Keratinocyte (primary cell): ENCODE measurements at regions not wholly inside any gene's neighbourhood (a gene's known extent, or its start where the extent isn't known, plus 50 kb on each side); places are given as distances from the start of the nearest gene placed in this dataset.

ENCODE experiments used
- DNase-seq: peaks from one replicate; pipeline ENCODE4 v3.0.0-alpha.2; 2011; ENCODE audit warnings: low read depth, missing footprints, low spot score
- FAIRE-seq: peaks from 2 replicates; lab custom pipeline; 2011; peaks lifted over from hg19 to GRCh38; lab: Jason Lieb, UNC
- H2AFZ ChIP-seq: 2 replicates; pipeline ENCODE4 v1.6.0; 2012; ENCODE audit warnings: low read length, control low read depth, inconsistent platforms; ENCODE audit not compliant: control insufficient read depth
- H3K27ac ChIP-seq: 2 replicates; pipeline ENCODE4 v1.5.1; 2011; ENCODE audit warnings: low read length; ENCODE audit not compliant: control insufficient read depth, insufficient read depth
- H3K27me3 ChIP-seq: 3 replicates; pipeline ENCODE4 v1.6.0; 2011; ENCODE audit warnings: low read length; ENCODE audit not compliant: control insufficient read depth, insufficient read depth; ENCODE audit errors: extremely low read depth
- H3K36me3 ChIP-seq, 2 experiments: 2 replicates in 1 of 2; 3 replicates in 1 of 2; pipeline ENCODE4 v1.5.1; 2011; ENCODE audit warnings: low read length in 2 of 2, mild to moderate bottlenecking in 1 of 2; ENCODE audit not compliant: control insufficient read depth in 2 of 2, insufficient read depth in 2 of 2; ENCODE audit errors: extremely low read depth in 1 of 2
- H3K4me1 ChIP-seq: 3 replicates; pipeline ENCODE4 v1.5.1; 2011; ENCODE audit warnings: low read length; ENCODE audit not compliant: control insufficient read depth, insufficient read depth; ENCODE audit errors: extremely low read depth
- H3K4me2 ChIP-seq: 3 replicates; pipeline ENCODE4 v1.6.0; 2011; ENCODE audit warnings: low read depth, low read length; ENCODE audit not compliant: control insufficient read depth, insufficient read depth; ENCODE audit errors: extremely low read depth
- H3K4me3 ChIP-seq, 3 experiments: fragments of 200-600 bp in 1 of 3; sonication (generic) in 1 of 3; 2 replicates in 2 of 3; 3 replicates in 1 of 3; pipeline ENCODE4 v1.5.1; 2011 to 2016; ENCODE audit warnings: low read length in 3 of 3, mild to moderate bottlenecking in 3 of 3, control low read depth in 2 of 3, inconsistent platforms in 1 of 3, low read depth in 1 of 3, mixed read lengths in 1 of 3, mixed run types in 1 of 3, moderate library complexity in 1 of 3; ENCODE audit not compliant: control insufficient read depth in 2 of 3, insufficient read depth in 2 of 3; ENCODE audit errors: extremely low read depth in 1 of 3
- H3K79me2 ChIP-seq: 2 replicates; pipeline ENCODE4 v1.6.0; 2012; ENCODE audit warnings: low read length; ENCODE audit not compliant: control insufficient read depth, insufficient read depth
- H3K9ac ChIP-seq: 3 replicates; pipeline ENCODE4 v1.6.0; 2011; ENCODE audit warnings: low read length; ENCODE audit not compliant: control insufficient read depth, insufficient read depth; ENCODE audit errors: extremely low read depth
- H3K9me1 ChIP-seq: 3 replicates; pipeline ENCODE4 v1.6.0; 2011; ENCODE audit warnings: low read length; ENCODE audit not compliant: control insufficient read depth, insufficient read depth; ENCODE audit errors: extremely low read depth
- H3K9me3 ChIP-seq: 2 replicates; pipeline ENCODE4 v1.5.1; 2012; ENCODE audit warnings: low read depth, low read length; ENCODE audit not compliant: control insufficient read depth
- H4K20me1 ChIP-seq: 3 replicates; pipeline ENCODE4 v1.6.0; 2011; ENCODE audit warnings: low read length; ENCODE audit not compliant: control insufficient read depth, insufficient read depth; ENCODE audit errors: extremely low read depth
- EZH2 ChIP-seq: IDR thresholded peaks from one replicate; pipeline ENCODE4 v1.6.1; 2012; ENCODE audit warnings: inconsistent platforms, mild to moderate bottlenecking, low read length, moderate library complexity
- dilution Hi-C: fragments of 300-500 bp; cut with MboI; formaldehyde crosslinking; loops from one replicate; pipeline ENCODE4 v1.7.0; 2020; ENCODE audit warnings: low sequenced_read_pairs; ENCODE audit not compliant: extremely low pct_ligation_motif_present
- TF ChIP-seq, protein P1 (sequence below), 3 experiments: IDR thresholded peaks in 1 of 3; conservative IDR thresholded peaks in 1 of 3; optimal IDR thresholded peaks in 1 of 3; 2 replicates in 2 of 3; 3 replicates in 1 of 3; pipeline versions ENCODE3 to v1.5.1; 2011; ENCODE audit warnings: low read length in 3 of 3, mild to moderate bottlenecking in 3 of 3, moderate library complexity in 2 of 3, control low read depth in 1 of 3, inconsistent platforms in 1 of 3; ENCODE audit not compliant: insufficient read depth in 2 of 3; ENCODE audit errors: extremely low read depth in 1 of 3

DNA sequence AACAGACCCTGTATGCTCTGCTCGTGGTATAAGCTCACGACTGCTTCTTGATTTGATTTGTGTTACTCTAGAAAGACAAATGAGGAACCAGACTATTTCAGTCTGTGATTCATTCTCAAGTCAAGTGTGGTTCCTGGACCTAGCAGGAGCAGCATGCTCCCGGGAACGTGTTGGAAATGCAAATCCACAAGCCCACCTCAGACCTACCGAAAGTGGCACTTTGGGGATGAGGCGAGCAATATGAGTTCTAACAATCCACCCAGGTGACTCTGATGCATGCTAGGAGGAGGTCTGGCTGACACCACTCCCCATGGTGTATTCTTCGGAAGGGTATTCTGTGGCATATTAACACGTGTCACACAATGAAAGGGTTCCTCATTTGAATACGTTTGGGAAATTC lies 59.5 kb upstream of the TMX1 start:
- dilution Hi-C loops = no loop called here

GRCh38 chr14:51182131-51182565 lies 57.9 kb upstream of the TMX1 start:
- Histone ChIP-seq H3K27ac (no peak overlapping the region), H3K9me1 (no peaks in the 10 kb centered on the region), H3K9me3 (no peaks in the 10 kb centered on the region), H3K36me3 (no peaks in the 10 kb centered on the region), H3K4me1 (peaks cover 8% of the 10 kb centered on the region), H4K20me1 (no peaks in the 10 kb centered on the region), H3K79me2 (no peaks in the 10 kb centered on the region), H3K4me3 (no peak overlapping the region), H3K27me3 (no peaks in the 10 kb centered on the region), H2AFZ (no peak overlapping the region), H3K4me2 (no peak overlapping the region), H3K9ac (no peak overlapping the region)
- TF ChIP-seq EZH2 = no peak
- TF ChIP-seq, protein P1, sequence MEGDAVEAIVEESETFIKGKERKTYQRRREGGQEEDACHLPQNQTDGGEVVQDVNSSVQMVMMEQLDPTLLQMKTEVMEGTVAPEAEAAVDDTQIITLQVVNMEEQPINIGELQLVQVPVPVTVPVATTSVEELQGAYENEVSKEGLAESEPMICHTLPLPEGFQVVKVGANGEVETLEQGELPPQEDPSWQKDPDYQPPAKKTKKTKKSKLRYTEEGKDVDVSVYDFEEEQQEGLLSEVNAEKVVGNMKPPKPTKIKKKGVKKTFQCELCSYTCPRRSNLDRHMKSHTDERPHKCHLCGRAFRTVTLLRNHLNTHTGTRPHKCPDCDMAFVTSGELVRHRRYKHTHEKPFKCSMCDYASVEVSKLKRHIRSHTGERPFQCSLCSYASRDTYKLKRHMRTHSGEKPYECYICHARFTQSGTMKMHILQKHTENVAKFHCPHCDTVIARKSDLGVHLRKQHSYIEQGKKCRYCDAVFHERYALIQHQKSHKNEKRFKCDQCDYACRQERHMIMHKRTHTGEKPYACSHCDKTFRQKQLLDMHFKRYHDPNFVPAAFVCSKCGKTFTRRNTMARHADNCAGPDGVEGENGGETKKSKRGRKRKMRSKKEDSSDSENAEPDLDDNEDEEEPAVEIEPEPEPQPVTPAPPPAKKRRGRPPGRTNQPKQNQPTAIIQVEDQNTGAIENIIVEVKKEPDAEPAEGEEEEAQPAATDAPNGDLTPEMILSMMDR (optimal IDR thresholded peaks at IDR 0.05 in 1 of 3, IDR thresholded peaks at IDR 0.05 in 1 of 3, conservative IDR thresholded peaks at IDR 0.05 in 1 of 3; ENCODE audit: extremely low read depth in 1 of 3, insufficient read depth in 2 of 3, low read length in 3 of 3) = no peak
- peak; percentile 15 for DNase-seq
- dilution Hi-C loops = no loop called here
- FAIRE-seq = peak; percentile 76

More for the DNA sequence above, 59.5 kb upstream of the TMX1 start:
- Histone ChIP-seq H2AFZ (no peak overlapping the region), H3K4me1 (peaks cover 8% of the 10 kb centered on the region), H3K79me2 (no peaks in the 10 kb centered on the region), H3K27me3 (peaks cover 11% of the 10 kb centered on the region), H3K9me1 (no peaks in the 10 kb centered on the region), H3K36me3 (no peaks in the 10 kb centered on the region), H3K4me3 (no peak overlapping the region), H3K4me2 (no peak overlapping the region), H4K20me1 (no peaks in the 10 kb centered on the region), H3K9me3 (no peaks in the 10 kb centered on the region), H3K9ac (no peak overlapping the region), H3K27ac (no peak overlapping the region)
- DNase-seq (no peak), FAIRE-seq (no peak)
- TF ChIP-seq, protein P1 (optimal IDR thresholded peaks at IDR 0.05 in 1 of 3, IDR thresholded peaks at IDR 0.05 in 1 of 3, conservative IDR thresholded peaks at IDR 0.05 in 1 of 3; ENCODE audit: extremely low read depth in 1 of 3, insufficient read depth in 2 of 3, low read length in 3 of 3) = no peak
- no peak for TF ChIP-seq EZH2
